K562 (cell line): ENCODE measurements at regions not wholly inside any gene's neighbourhood (a gene's known extent, or its start where the extent isn't known, plus 50 kb on each side); places are given as distances from the start of the nearest gene placed in this dataset.

Experiments used
- ATAC-seq: fragments of 200-7000 bp; cut with Tn5 transposase; 3 replicates; pipeline ENCODE4 v1.9.1; 2020; ENCODE audit warnings: moderate library complexity
- BruUV-seq: library from RNA; stranded (reverse); fragments of 400-500 nt; replicated peaks from 2 replicates; lab custom pipeline; 2021; lab: Mats Ljungman, UMichigan
- CTCF ChIA-PET: fragments of 300-600 bp; formaldehyde crosslinking; extraction: SDS; loops from one replicate; lab custom pipeline; 2021; ENCODE audit warnings: low intra/inter-chr PET ratio; lab: Yijun Ruan, JAX
- POLR2A ChIA-PET: fragments of 300-600, 350-650 bp; sonication (Branson Sonifier 250); formaldehyde crosslinking; extraction: SDS; loops from one replicate; lab custom pipeline; 2021; ENCODE audit warnings: antibody characterized with exemption, inconsistent platforms; lab: Yijun Ruan, JAX
- DNase-seq, 4 experiments: peaks; one replicate each; pipeline versions ENCODE4 v3.0.0 to v3.0.0-alpha.2; 2011 to 2018; ENCODE audit warnings: low spot score in 3 of 4, mixed read lengths in 3 of 4; ENCODE audit errors: extremely low read depth in 1 of 4
- FAIRE-seq: peaks from 2 replicates; lab custom pipeline; 2011; peaks lifted over from hg19 to GRCh38; lab: Jason Lieb, UNC
- H2AFZ ChIP-seq: 2 replicates; pipeline ENCODE4 v1.6.0; 2011; ENCODE audit warnings: low read depth, low read length, control low read depth, inconsistent platforms
- H3K27ac ChIP-seq: fragments of 200-600 bp; 3 replicates; pipeline ENCODE4 v1.8.0; 2011; ENCODE audit warnings: low read depth, mild to moderate bottlenecking, control low read depth, inconsistent platforms, low read length, moderate library complexity, mixed read lengths; ENCODE audit errors: extremely low read depth
- H3K27me3 ChIP-seq, 2 experiments: fragments of 300-600 bp in 1 of 2; 2 replicates in 1 of 2; 3 replicates in 1 of 2; pipeline versions ENCODE4 v1.6.0 to v1.8.0; 2011; ENCODE audit warnings: inconsistent platforms in 2 of 2, low read length in 2 of 2, mild to moderate bottlenecking in 1 of 2, mixed read lengths in 1 of 2, moderate library complexity in 1 of 2; ENCODE audit not compliant: control insufficient read depth in 2 of 2, insufficient read depth in 2 of 2
- H3K36me3 ChIP-seq: fragments of 300-600 bp; 3 replicates; pipeline ENCODE4 v1.8.0; 2011; ENCODE audit warnings: mild to moderate bottlenecking, low read length, inconsistent platforms; ENCODE audit not compliant: control insufficient read depth, insufficient read depth
- H3K4me1 ChIP-seq, 2 experiments: fragments of 200-600 bp in 1 of 2; replicated peaks in 1 of 2; 2 replicates in 1 of 2; 3 replicates in 1 of 2; pipeline versions ENCODE4 v1.5.1 to v1.8.0; 2011; ENCODE audit warnings: inconsistent platforms in 2 of 2, low read length in 2 of 2, mild to moderate bottlenecking in 1 of 2, mixed read lengths in 1 of 2, moderate library complexity in 1 of 2; ENCODE audit not compliant: control insufficient read depth in 2 of 2, insufficient read depth in 2 of 2
- H3K4me2 ChIP-seq: 2 replicates; pipeline ENCODE4 v1.6.1; 2011; ENCODE audit warnings: low read length, control low read depth, inconsistent platforms, mixed read lengths; ENCODE audit not compliant: insufficient read depth
- H3K4me3 ChIP-seq: fragments of 200-600 bp; sonication (generic), shearing (Covaris generic); 2 replicates; pipeline ENCODE4 v1.5.1; 2016; ENCODE audit warnings: control low read depth, inconsistent platforms
- H3K79me2 ChIP-seq: fragments of 200-600 bp; 3 replicates; pipeline ENCODE4 v1.8.0; 2011; ENCODE audit warnings: low read length, inconsistent platforms; ENCODE audit not compliant: control insufficient read depth, insufficient read depth
- H3K9ac ChIP-seq, 2 experiments: 2 replicates each; pipeline versions ENCODE4 v1.6.0 to v1.6.1; 2011; ENCODE audit warnings: low read depth in 2 of 2, low read length in 2 of 2, control low read depth in 1 of 2, inconsistent platforms in 1 of 2, mild to moderate bottlenecking in 1 of 2, mixed read lengths in 1 of 2; ENCODE audit not compliant: insufficient read depth in 1 of 2
- H3K9me1 ChIP-seq: one replicate; pipeline ENCODE4 v1.6.0; 2011; ENCODE audit warnings: inconsistent platforms, mild to moderate bottlenecking, low read length, moderate library complexity; ENCODE audit not compliant: control insufficient read depth, insufficient read depth
- H3K9me3 ChIP-seq: replicated peaks from 2 replicates; pipeline ENCODE4 v1.5.1; 2011; ENCODE audit warnings: low read depth, low read length, inconsistent platforms; ENCODE audit not compliant: control insufficient read depth, insufficient read depth
- H4K20me1 ChIP-seq: replicated peaks from 2 replicates; pipeline ENCODE4 v1.6.1; 2011; ENCODE audit warnings: low read length, inconsistent platforms, mixed read lengths; ENCODE audit not compliant: control insufficient read depth, insufficient read depth
- ARID2 ChIP-seq: fragments of 450-650 bp; IDR thresholded peaks from 2 replicates; pipeline ENCODE4 v1.6.1; 2017; ENCODE audit warnings: antibody characterized with exemption, mild to moderate bottlenecking
- CAMTA2 ChIP-seq: fragments of 250-450 bp; sonication (Bioruptor Pico); conservative IDR thresholded peaks from 2 replicates; pipeline ENCODE4 v1.5.1; 2022
- CHD4 ChIP-seq: fragments of 200-600 bp; sonication (generic); IDR thresholded peaks from 3 replicates; pipeline ENCODE4 v1.6.1; 2012; ENCODE audit warnings: low read depth, mild to moderate bottlenecking, mixed read lengths, low read length, inconsistent platforms; ENCODE audit not compliant: insufficient read depth, insufficient replicate concordance, poor library complexity, severe bottlenecking
- FIP1L1 ChIP-seq: fragments of 200-400 bp; formaldehyde crosslinking; IDR thresholded peaks from 2 replicates; pipeline ENCODE4 v1.6.1; 2018; ENCODE audit warnings: mild to moderate bottlenecking, low read depth, low read length; ENCODE audit not compliant: poor library complexity, severe bottlenecking
- GABPA ChIP-seq: fragments of 200-800 bp; sonication (Bioruptor generic); conservative IDR thresholded peaks from 2 replicates; pipeline ENCODE4 v1.6.1; 2016; ENCODE audit warnings: low read depth, missing genetic modification characterization, missing compliant biosample characterization
- MXI1 ChIP-seq: IDR thresholded peaks from 2 replicates; pipeline ENCODE4 v1.6.1; 2011; ENCODE audit warnings: low read depth, mild to moderate bottlenecking, improper control_type of control experiment, low read length
- MYNN ChIP-seq, 2 experiments: sonication (generic); formaldehyde crosslinking in 1 of 2; IDR thresholded peaks; 2 replicates each; pipeline versions ENCODE4 v1.5.0 to v1.6.1; 2016 to 2020; ENCODE audit warnings: antibody characterized with exemption in 1 of 2, missing genetic modification reagents in 1 of 2
- NCOR1 ChIP-seq: fragments of 450-650 bp; IDR thresholded peaks from 2 replicates; pipeline ENCODE4 v1.6.1; 2016; ENCODE audit warnings: mild to moderate bottlenecking, moderate library complexity
- POLR2A ChIP-seq: fragments of 450-650 bp; conservative IDR thresholded peaks from 2 replicates; pipeline ENCODE4 v1.6.1; 2016
- POLR2H ChIP-seq: IDR thresholded peaks from 2 replicates; pipeline ENCODE4 v1.6.1; 2016; ENCODE audit warnings: missing genetic modification characterization, low read depth, mild to moderate bottlenecking, control low read depth, missing compliant biosample characterization, moderate library complexity
- XRCC4 ChIP-seq: IDR thresholded peaks from one replicate; pipeline ENCODE4 v1.6.1; 2011; ENCODE audit not compliant: insufficient read depth, insufficient read length; ENCODE audit errors: extremely low read depth
- ZBTB1 ChIP-seq: sonication (generic); formaldehyde crosslinking; IDR thresholded peaks from 2 replicates; pipeline ENCODE4 v1.8.1; 2023; ENCODE audit warnings: missing genetic modification reagents, low read depth, mild to moderate bottlenecking, borderline replicate concordance
- ZNF445 ChIP-seq: fragments of 250-450 bp; sonication (Bioruptor Pico); IDR thresholded peaks from 2 replicates; pipeline ENCODE4 v1.4.0; 2020; ENCODE audit warnings: low read depth, mild to moderate bottlenecking, moderate library complexity
- ZNF77 ChIP-seq: fragments of 250-450 bp; sonication (Bioruptor Pico); IDR thresholded peaks from 2 replicates; pipeline ENCODE4 v1.5.0; 2020
- WGBS: fragments of 100-300 bp; shearing (Covaris generic); methylation state at CpG from one replicate; pipeline ENCODE4 v1.1.6; 2016; ENCODE audit warnings: low coverage, mixed read lengths; ENCODE audit not compliant: insufficient coverage; ENCODE audit errors: missing lambda C conversion rate; 5-methylcytosine and 5-hydroxymethylcytosine counted together
- in situ Hi-C: fragments of 300-500 bp; cut with MboI; formaldehyde crosslinking; loops from 4 replicates; pipeline ENCODE4 v1.15.0; 2018; ENCODE audit warnings: inconsistent platforms, mixed read lengths
- intact Hi-C: fragments of 100-400 bp; cut with micrococcal nuclease; formaldehyde crosslinking; loops from 2 replicates; pipeline ENCODE4 v1.14.2; 2022
- TF ChIP-seq, protein P1 (sequence below): fragments of 250-450 bp; sonication (Bioruptor Pico); IDR thresholded peaks from 2 replicates; pipeline ENCODE4 v1.8.0; 2022; ENCODE audit warnings: moderate library complexity, mild to moderate bottlenecking, inconsistent platforms
- TF ChIP-seq, protein P2 (sequence below): fragments of 450-650 bp; IDR thresholded peaks from 2 replicates; pipeline ENCODE4 v1.6.1; 2014; ENCODE audit warnings: low read depth, mild to moderate bottlenecking, moderate library complexity, borderline replicate concordance
- TF ChIP-seq, protein P3 (sequence below): fragments of 250-450 bp; sonication (Bioruptor Pico); IDR thresholded peaks from 2 replicates; pipeline ENCODE4 v1.5.0; 2021

DNA sequence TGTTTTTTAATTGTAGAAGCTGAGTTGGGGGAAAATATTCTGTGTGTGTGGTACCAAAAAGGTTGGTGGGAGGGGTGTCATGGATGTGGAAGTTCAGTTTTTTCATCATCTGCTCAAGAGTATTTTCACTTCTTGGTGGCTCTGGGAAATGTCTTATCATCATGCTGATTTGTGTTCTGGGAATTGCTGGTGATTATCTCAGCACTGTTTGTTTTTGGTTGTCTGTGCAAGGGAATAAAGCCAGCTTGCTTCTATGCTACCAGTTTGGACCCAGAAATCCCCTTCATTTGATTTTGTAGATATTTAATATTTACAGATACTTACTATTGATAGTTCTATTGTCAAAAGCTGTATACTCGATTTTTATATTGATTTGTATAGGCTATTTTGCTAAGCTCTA is 2289.7 kb downstream of the MAT2B start:
- in situ Hi-C loops = no loop called here
- TF ChIP-seq ZNF445 (CRISPR knock-in tag) (no peak), CAMTA2 (CRISPR knock-in tag) (no peak), XRCC4 (no peak), GABPA (no peak), CHD4 (no peak), MYNN (IDR thresholded peaks at IDR 0.05) (no peak), MYNN (CRISPR knock-in tag; IDR thresholded peaks at IDR 0.05) (no peak), FIP1L1 (no peak), ZNF77 (CRISPR knock-in tag) (no peak), NCOR1 (no peak), ARID2 (no peak), ZBTB1 (no peak), MXI1 (no peak), POLR2H (no peak), POLR2A (no peak)
- TF ChIP-seq, protein P1, sequence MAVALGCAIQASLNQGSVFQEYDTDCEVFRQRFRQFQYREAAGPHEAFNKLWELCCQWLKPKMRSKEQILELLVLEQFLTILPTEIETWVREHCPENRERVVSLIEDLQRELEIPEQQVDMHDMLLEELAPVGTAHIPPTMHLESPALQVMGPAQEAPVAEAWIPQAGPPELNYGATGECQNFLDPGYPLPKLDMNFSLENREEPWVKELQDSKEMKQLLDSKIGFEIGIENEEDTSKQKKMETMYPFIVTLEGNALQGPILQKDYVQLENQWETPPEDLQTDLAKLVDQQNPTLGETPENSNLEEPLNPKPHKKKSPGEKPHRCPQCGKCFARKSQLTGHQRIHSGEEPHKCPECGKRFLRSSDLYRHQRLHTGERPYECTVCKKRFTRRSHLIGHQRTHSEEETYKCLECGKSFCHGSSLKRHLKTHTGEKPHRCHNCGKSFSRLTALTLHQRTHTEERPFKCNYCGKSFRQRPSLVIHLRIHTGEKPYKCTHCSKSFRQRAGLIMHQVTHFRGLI (CRISPR knock-in tag) = no peak
- TF ChIP-seq, protein P2, sequence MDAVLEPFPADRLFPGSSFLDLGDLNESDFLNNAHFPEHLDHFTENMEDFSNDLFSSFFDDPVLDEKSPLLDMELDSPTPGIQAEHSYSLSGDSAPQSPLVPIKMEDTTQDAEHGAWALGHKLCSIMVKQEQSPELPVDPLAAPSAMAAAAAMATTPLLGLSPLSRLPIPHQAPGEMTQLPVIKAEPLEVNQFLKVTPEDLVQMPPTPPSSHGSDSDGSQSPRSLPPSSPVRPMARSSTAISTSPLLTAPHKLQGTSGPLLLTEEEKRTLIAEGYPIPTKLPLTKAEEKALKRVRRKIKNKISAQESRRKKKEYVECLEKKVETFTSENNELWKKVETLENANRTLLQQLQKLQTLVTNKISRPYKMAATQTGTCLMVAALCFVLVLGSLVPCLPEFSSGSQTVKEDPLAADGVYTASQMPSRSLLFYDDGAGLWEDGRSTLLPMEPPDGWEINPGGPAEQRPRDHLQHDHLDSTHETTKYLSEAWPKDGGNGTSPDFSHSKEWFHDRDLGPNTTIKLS = no peak
- TF ChIP-seq, protein P3, sequence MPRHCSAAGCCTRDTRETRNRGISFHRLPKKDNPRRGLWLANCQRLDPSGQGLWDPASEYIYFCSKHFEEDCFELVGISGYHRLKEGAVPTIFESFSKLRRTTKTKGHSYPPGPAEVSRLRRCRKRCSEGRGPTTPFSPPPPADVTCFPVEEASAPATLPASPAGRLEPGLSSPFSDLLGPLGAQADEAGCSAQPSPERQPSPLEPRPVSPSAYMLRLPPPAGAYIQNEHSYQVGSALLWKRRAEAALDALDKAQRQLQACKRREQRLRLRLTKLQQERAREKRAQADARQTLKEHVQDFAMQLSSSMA (CRISPR knock-in tag) = no peak
- no TSS peak for BruUV-seq

More for the DNA sequence above, 2289.7 kb downstream of the MAT2B start:
- H3K27me3 ChIP-seq = no peaks in the 10 kb centered on the region
- no peak overlapping the region for H3K9ac ChIP-seq
- H3K27ac ChIP-seq = no peak overlapping the region
- ATAC-seq (no peak), FAIRE-seq (no peak), DNase-seq (no peak)
- H3K79me2 ChIP-seq = no peaks in the 10 kb centered on the region
- 0% methylated on average over 1 of the region's 1 CpG for WGBS
- H3K4me2 ChIP-seq = no peak overlapping the region
- H4K20me1 ChIP-seq = no peaks in the 10 kb centered on the region
- no peaks in the 10 kb centered on the region for H3K4me1 ChIP-seq
- intact Hi-C loops = no loop called here
- ChIA-PET POLR2A (no interaction called here), CTCF (no interaction called here)
- no peaks in the 10 kb centered on the region; the same call in 1 of the 2 replicates for H3K9me3 ChIP-seq
- no peak overlapping the region for H3K4me3 ChIP-seq
- no peaks in the 10 kb centered on the region for H3K9me1 ChIP-seq
- H3K36me3 ChIP-seq = no peaks in the 10 kb centered on the region
- no peak overlapping the region for H2AFZ ChIP-seq
